Gastrocnemius medialis (tissue), 4 donors: ENCODE measurements at regions not wholly inside any gene's neighbourhood (a gene's known extent, or its start where the extent isn't known, plus 50 kb on each side); places are given as distances from the start of the nearest gene placed in this dataset.

Experiments
- CTCF ChIP-seq, 5 experiments: fragments of 450-650 bp in 3 of 5; fragments of 200-600 bp in 2 of 5; sonication (generic) in 2 of 5; IDR thresholded peaks in 4 of 5; conservative IDR thresholded peaks in 1 of 5; 1 replicate in 4 of 5; 2 replicates in 1 of 5; pipeline ENCODE4 v1.5.1; 2016 to 2019; ENCODE audit warnings: antibody characterized with exemption in 5 of 5, mild to moderate bottlenecking in 3 of 5, moderate library complexity in 3 of 5
- POLR2A ChIP-seq, 2 donors: fragments of 450-650 bp; IDR thresholded peaks; one replicate each; pipeline ENCODE4 v1.6.1; 2017; ENCODE audit warnings: antibody characterized with exemption in 2 of 2, mild to moderate bottlenecking in 2 of 2, moderate library complexity in 2 of 2

- TF ChIP-seq CTCF (IDR thresholded peaks at IDR 0.05 in 4 of 5, conservative IDR thresholded peaks at IDR 0.05 in 1 of 5): no peak
- TF ChIP-seq POLR2A (IDR thresholded peaks at IDR 0.05): no peak
Observed at GRCh38 chr6:104017410-104018381, 842.0 kb downstream of the HACE1 start.
